HG03135 (cell line): ENCODE measurements at regions not wholly inside any gene's neighbourhood (a gene's known extent, or its start where the extent isn't known, plus 50 kb on each side); places are given as distances from the start of the nearest gene placed in this dataset.
"Not testable (repeated sequence)": the region's sequence is repeated elsewhere in the genome, so short reads cannot be mapped to it uniquely, and the experiment has no call there.

Experiments used
- ATAC-seq: cut with Tn5 transposase; IDR thresholded peaks from one replicate; pipeline ENCODE4 v1.9.1; 2021; ENCODE audit warnings: mild to moderate bottlenecking, moderate library complexity; ENCODE audit not compliant: unreplicated experiment

- ATAC-seq: no peak
Measured at GRCh38 chr5:56632199-56632598, 183.2 kb upstream of the MAP3K1 start.

- ATAC-seq: no peak
Measured at GRCh38 chr5:56631719-56632118, 183.6 kb upstream of the MAP3K1 start.

DNA sequence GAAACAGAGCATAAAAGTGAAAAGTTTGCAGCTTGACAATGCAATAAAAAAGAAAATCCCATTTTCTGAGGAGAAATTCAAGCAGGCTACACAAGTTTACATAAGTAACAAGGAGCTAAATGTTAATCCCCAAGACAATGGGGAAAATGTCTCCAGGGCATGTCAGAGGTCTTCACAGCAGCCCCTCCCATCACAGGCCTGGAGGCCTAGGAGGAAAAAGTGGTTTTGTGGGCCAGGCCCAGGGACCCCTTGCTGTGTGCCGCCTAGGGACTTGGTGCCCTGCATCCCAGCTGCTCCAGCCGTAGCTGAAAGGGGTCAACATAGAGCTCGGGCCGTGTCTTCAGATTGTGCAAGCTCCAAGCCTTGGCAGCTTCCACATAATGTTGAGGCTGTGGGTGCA lies 186.7 kb upstream of the MAP3K1 start:
- ATAC-seq: not testable (repeated sequence)

- ATAC-seq: no peak
Measured at GRCh38 chr5:56625541-56625940, 189.8 kb upstream of the MAP3K1 start.

- no peak for ATAC-seq
Measured at GRCh38 chr5:56624751-56625150, 190.6 kb upstream of the MAP3K1 start.

DNA sequence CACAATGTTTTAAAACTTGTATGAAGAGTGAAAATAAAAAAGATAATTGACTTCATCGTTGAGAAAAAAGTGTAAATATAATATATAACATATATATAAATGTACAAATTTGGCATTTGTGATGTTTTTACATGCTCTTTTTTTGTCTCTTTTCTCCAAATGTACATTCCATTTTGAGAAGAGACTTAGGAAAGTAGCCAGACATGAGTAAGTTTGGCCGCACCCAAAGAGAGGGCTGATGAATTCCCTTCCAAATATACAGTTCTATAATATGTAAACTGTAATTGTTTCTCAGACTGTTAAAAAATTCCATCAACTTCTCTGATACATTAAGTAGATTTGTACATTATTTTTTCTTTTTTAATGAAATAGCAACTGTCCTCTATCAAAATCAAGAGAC lies 193.2 kb upstream of the MAP3K1 start:
- no peak for ATAC-seq

GRCh38 chr5:56620903-56621677 lies 194.3 kb upstream of the MAP3K1 start:
- ATAC-seq: no peak

DNA sequence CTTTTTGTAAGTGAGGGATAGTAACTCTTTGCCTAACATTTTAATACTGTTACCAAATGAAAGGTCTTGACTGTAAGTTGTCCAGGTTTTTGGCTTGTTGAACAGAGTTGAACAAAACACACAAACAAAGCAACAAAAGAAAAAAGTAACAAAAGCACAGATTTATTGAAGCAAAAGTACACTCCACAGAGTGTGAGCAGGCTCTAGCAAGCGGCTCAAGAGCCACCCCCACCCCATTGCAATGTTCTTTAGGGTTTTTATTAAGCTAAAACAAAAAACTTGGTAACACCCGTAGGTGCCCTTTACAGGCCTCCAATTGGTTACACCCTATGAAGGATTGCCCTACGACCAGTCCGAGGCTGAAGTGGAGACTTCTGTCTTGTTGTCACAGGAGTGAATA lies 197.4 kb upstream of the MAP3K1 start:
- ATAC-seq: no peak

DNA sequence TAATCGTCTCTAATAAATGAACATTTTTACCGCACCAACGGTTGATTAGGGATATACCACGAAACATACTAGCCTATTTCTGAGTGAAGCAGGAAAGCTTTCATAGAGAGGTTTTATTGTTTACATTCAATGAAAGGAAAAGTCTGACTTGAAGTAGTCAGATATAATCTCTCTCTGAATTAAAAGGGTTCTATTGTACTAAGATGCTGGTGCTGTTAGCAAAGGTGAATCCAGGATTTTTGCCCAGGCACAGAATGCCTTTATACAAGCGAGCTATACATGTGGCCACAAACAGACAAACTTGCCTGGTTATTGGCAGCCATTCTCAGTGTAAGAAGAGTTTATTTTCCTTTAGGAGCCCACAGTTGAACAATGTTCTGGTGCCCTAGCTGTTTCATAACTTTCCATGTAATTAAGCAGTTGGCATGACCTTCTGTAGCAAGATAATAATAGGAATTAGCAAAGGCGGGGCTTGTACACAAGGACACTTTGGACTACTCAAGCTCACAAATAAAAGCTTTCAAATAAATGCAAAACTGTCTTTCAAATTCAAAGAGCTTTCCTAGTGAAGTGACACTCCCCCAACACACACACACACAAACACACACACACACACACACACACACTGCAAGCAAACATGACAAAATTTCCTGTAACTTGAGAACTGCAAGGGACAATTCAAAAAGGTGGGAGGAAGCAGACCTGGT lies 198.7 kb upstream of the MAP3K1 start:
- no peak for ATAC-seq

DNA sequence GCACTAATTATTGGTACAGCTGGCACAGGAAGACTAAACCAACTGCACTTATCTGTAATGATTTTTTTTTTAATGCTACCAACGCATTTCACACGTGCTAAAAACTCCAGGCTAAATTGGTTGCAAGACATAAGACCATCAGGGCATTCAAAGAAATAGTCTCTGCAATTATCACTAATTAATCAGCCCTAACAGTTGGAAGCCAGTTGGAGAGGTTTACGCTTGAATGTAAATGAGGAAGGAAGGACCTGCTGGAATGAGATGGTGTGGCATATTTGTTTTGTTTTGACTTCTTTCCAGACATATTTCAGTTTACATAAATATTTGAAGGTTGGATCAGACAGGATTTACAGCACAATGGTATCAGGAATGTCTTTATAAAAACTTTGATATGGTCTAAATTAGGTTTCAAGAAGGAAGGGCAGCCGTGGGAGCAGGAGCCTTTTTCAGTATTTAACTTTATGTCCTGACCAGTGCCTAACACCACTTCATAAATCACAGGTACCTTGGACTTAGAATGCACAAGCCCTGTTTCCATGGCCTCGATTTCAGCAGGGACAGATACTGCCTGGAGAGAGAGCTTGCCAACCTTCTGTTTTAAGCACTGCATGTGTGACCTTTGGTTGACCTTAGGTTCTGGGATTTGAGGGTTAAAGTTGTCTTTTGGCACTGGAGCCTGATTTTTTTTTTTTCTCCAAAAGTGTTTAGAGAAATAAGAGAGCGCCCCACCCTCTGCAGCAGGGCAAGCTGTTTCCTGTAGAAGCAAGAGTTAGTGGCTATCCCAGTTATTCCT lies 199.8 kb upstream of the MAP3K1 start:
- no peak for ATAC-seq

DNA sequence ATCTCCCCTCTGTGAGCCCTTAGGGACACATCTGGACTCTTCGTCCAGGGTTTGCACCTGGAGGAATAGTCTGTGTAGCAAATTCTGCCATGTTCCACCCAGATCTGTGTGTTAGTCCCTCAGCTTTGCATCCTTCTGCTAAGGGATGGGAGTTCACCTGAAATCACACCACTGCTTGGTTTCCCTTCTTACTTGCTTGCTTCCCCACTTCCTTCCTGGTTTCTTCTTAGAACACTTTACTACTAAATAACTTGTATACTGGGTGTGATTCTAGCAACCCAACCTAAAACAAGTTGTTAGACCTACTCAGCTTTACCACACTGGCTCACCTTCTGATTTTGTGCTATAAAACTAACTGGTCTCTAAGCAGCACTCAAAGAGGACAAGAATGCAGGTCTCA lies 202.6 kb upstream of the MAP3K1 start:
- no peak for ATAC-seq

DNA sequence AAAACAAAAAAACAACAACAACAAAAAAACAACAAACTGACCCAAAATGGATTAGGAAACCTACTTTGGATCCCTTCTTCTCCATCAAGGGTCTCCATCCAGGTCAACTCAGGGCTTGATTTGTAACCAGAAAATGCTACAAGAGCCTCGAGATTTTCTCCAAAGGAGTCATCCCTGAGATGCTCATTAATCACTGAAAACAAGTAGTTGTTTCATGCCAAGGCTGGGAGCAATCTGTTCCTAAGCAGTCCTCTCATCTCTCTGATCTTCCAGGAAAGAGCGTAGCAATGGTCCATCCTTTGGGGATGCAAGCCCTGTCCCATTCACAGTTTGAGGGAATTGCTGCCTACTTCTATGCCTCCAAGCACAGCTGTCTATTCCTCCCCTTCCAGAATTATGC lies 203.0 kb upstream of the MAP3K1 start:
- no peak for ATAC-seq

DNA sequence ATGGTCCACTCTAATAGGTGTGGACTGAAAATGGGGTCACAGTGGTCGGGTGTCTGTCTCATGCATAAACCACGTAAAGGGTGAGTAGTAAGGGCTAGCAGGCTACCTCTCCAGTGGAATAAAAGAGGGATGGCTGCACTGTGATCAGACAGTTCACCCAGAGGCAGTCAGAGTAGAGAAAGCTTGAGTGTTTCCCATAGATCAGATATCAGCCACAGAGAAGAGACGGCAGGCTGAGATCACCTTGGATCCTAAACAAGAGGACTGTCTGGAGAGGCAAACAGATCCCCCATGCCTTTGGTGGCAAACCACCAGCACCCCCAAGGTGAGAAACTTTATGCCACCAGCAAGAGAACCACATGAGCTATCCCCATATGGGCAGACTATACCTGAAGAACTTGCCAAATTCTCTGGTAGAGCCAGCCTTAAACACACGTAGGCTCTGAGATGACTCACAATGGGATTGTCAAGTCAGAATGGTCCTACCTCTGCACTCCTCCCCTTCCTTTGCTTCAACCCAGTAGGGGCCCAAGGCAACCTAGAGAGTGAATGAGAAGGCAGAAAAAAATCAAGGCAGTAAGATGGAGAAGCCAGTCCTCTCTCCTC lies 205.2 kb upstream of the MAP3K1 start:
- no peak for ATAC-seq

DNA sequence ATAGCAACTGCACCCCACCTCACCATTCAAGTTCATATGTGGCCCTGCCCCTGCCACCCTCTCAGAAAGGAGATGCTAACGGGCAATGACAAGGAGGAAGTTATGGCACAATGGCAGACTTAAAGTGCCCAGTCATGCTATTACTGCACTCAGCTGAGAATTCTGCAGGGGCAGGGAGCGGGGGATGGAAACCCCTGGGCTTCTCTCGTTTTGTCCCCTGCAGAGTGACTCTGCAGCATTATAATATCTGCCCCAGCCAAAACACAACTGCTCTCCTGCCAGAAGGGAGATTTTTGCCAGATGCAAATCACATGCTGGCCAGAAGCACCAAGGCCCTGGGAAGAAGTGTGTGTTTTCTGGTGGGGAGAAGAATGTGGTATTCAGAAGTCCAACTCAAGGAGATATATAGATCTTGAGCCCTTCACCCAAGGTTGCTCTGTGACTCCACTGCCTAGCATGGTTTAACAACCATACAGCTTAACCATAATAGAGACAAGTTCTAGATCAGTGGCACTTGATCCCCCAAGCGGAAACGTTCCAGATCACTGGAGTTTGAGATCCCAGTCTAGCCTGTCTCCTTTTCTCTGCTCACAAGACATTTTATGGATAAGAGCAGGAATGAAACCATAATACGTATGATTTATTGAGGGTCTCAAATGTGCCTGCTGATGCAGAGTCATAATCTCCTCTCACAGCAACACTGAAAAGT lies 207.0 kb upstream of the MAP3K1 start:
- no peak for ATAC-seq

GRCh38 chr5:56607551-56607950 lies 207.8 kb upstream of the MAP3K1 start:
- ATAC-seq: no peak

- ATAC-seq: no peak
Measured at GRCh38 chr5:56607074-56607473, 208.3 kb upstream of the MAP3K1 start.

GRCh38 chr5:56606192-56606591 lies 209.2 kb upstream of the MAP3K1 start:
- no peak for ATAC-seq

DNA sequence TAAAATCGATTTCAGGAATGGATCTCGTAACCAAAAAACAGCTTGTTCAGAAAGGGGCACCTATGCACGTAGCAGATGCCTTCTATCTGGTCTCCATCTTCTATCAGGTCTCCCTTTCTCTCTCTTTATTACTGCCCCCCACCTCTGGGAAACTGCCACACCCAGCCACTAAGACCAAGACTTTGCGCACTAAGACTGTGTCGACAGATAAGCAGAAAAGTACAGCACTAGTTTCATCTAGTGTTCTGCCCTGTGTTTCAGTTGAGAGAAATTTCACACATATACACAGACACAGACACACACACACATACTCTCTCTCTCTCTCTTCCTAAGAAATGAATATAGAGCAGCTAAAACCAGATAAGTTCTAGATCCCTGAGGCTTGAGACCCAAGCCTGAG lies 210.1 kb upstream of the MAP3K1 start:
- ATAC-seq: no peak

- no peak for ATAC-seq
Measured at GRCh38 chr5:56601641-56602071, 213.7 kb upstream of the MAP3K1 start.

DNA sequence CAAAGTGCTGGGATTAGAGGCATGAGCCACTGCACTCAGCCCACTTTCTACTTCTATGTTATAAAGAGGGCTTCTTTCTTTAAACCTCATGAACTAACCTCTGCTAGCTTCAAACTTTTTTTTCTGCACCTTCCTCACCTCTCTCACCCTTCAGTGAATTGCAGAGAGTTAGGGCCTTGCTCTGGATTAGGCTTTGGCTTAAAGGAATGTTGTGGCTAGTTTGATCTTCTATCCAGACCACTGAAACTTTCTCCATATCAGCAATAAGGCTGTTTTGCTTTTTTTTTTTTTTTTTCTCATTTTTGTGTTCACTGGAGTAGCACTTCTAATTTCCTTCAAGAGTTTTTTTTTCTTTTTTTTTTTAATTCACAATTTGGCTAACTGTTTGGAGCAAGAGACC lies 216.4 kb upstream of the MAP3K1 start:
- no peak for ATAC-seq

DNA sequence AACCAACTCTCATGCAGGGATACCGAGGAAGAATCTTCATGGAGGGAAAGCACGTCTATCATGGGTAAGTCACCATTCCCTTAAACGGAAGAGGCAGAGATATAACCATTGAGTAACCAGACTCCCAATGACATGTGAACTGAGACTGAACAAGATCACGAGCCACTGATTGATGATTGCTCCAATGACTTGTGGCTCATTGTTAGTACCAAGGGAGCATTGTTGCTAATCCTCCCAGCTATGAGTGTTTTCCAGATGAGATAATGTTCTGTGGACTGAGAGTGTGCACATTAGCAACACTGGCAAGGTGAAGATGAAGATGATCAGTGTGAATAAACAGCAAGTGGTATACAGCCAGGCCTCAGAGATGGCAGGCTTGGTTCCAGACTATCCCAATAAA lies 219.2 kb upstream of the MAP3K1 start:
- no peak for ATAC-seq
